CD4-positive, alpha-beta T cell (primary cell): ENCODE measurements at regions not wholly inside any gene's neighbourhood (a gene's known extent, or its start where the extent isn't known, plus 50 kb on each side); places are given as distances from the start of the nearest gene placed in this dataset.

ENCODE experiments used
- ATAC-seq: fragments of 200-7000 bp; cut with Tn5 transposase; one replicate; pipeline ENCODE4 v1.10.0; 2022; ENCODE audit warnings: mild to moderate bottlenecking; ENCODE audit not compliant: poor library complexity
- CTCF ChIA-PET: fragments of 350-600 bp; sonication (Branson Sonifier 250); formaldehyde crosslinking; loops from one replicate; lab custom pipeline; 2021; ENCODE audit warnings: antibody characterized with exemption, inconsistent platforms; lab: Charles Lee
- POLR2A ChIA-PET: fragments of 350-600 bp; sonication (Branson Sonifier 250); formaldehyde crosslinking; loops from one replicate; lab custom pipeline; 2021; ENCODE audit warnings: antibody characterized with exemption, inconsistent platforms; lab: Charles Lee
- DNase-seq, 14 experiments: peaks; one replicate each; pipeline ENCODE4 v3.0.0-alpha.2; 2013 to 2020; ENCODE audit warnings: mixed read lengths in 2 of 14
- H3K27ac ChIP-seq, 2 donors: one replicate each; pipeline versions ENCODE4 v1.5.1 to v1.7.0; 2013; ENCODE audit warnings: low read length in 2 of 2, low read depth in 1 of 2, mild to moderate bottlenecking in 1 of 2
- H3K27me3 ChIP-seq, 2 experiments: 1 replicate in 1 of 2; 2 replicates in 1 of 2; pipeline versions ENCODE4 v1.6.1 to v1.7.0; 2013; ENCODE audit warnings: low read length in 2 of 2, control low read depth in 1 of 2, mild to moderate bottlenecking in 1 of 2, moderate library complexity in 1 of 2; ENCODE audit not compliant: insufficient read depth in 2 of 2, control insufficient read depth in 1 of 2
- H3K36me3 ChIP-seq: one replicate; pipeline ENCODE4 v1.6.1; 2013; ENCODE audit warnings: low read length, control low read depth; ENCODE audit not compliant: insufficient read depth
- H3K4me1 ChIP-seq: one replicate; pipeline ENCODE4 v1.6.1; 2013; ENCODE audit warnings: low read length, control low read depth; ENCODE audit not compliant: insufficient read depth
- H3K4me3 ChIP-seq: one replicate; pipeline ENCODE4 v1.5.1; 2013; ENCODE audit warnings: mild to moderate bottlenecking, low read length, moderate library complexity
- H3K9me3 ChIP-seq, 2 experiments: 1 replicate in 1 of 2; 2 replicates in 1 of 2; pipeline versions ENCODE4 v1.6.1 to v1.7.0; 2013; ENCODE audit warnings: low read length in 2 of 2, mild to moderate bottlenecking in 2 of 2, control low read depth in 1 of 2, moderate library complexity in 1 of 2; ENCODE audit not compliant: control insufficient read depth in 1 of 2, insufficient read depth in 1 of 2
- H3K27ac Mint-ChIP-seq: one replicate; pipeline ENCODE4 v1.8.0; 2020; ENCODE audit warnings: mixed read lengths
- H3K27me3 Mint-ChIP-seq: one replicate; pipeline ENCODE4 v1.8.0; 2021; ENCODE audit warnings: mixed read lengths
- H3K36me3 Mint-ChIP-seq: one replicate; pipeline ENCODE4 v1.8.0; 2021; ENCODE audit warnings: low read depth, mixed read lengths
- H3K4me1 Mint-ChIP-seq: one replicate; pipeline ENCODE4 v1.8.0; 2021; ENCODE audit warnings: low read depth, mixed read lengths
- H3K4me3 Mint-ChIP-seq: one replicate; pipeline ENCODE4 v1.8.0; 2020; ENCODE audit warnings: mild to moderate bottlenecking, mixed read lengths
- H3K9me3 Mint-ChIP-seq: one replicate; pipeline ENCODE4 v1.8.0; 2020; ENCODE audit warnings: mixed read lengths
- intact Hi-C, 2 experiments: fragments of 100-400 bp; cut with DNase I in 1 of 2; cut with micrococcal nuclease in 1 of 2; formaldehyde crosslinking; loops; one replicate each; pipeline versions ENCODE4 v1.15.1 to v1.9.0; 2023 to 2025; cut with DNase I, micrococcal nuclease
- TF ChIP-seq, protein P1 (sequence below): fragments of 200-600 bp; IDR thresholded peaks from one replicate; pipeline ENCODE4 v1.8.0; 2022; ENCODE audit warnings: antibody characterized with exemption, mild to moderate bottlenecking

- no peaks in the 10 kb centered on the region for H3K36me3 Mint-ChIP-seq
- CTCF ChIA-PET = no interaction called here
- peaks cover 0 to 4% of the 10 kb centered on the region in 2 experiments for H3K9me3 ChIP-seq
Observed at GRCh38 chr4:45765521-45765920, 358.3 kb downstream of the GABRG1 start.

GRCh38 chr4:45751877-45752530 is 371.9 kb downstream of the GABRG1 start:
- TF ChIP-seq, protein P1, sequence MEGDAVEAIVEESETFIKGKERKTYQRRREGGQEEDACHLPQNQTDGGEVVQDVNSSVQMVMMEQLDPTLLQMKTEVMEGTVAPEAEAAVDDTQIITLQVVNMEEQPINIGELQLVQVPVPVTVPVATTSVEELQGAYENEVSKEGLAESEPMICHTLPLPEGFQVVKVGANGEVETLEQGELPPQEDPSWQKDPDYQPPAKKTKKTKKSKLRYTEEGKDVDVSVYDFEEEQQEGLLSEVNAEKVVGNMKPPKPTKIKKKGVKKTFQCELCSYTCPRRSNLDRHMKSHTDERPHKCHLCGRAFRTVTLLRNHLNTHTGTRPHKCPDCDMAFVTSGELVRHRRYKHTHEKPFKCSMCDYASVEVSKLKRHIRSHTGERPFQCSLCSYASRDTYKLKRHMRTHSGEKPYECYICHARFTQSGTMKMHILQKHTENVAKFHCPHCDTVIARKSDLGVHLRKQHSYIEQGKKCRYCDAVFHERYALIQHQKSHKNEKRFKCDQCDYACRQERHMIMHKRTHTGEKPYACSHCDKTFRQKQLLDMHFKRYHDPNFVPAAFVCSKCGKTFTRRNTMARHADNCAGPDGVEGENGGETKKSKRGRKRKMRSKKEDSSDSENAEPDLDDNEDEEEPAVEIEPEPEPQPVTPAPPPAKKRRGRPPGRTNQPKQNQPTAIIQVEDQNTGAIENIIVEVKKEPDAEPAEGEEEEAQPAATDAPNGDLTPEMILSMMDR = no peak

More at GRCh38 chr4:45765521-45765920, 358.3 kb downstream of the GABRG1 start:
- TF ChIP-seq, protein P1 = no peak
- no peak for DNase-seq
- Mint-ChIP-seq H3K4me3 (no peak overlapping the region), H3K9me3 (peaks cover 10% of the 10 kb centered on the region), H3K4me1 (no peaks in the 10 kb centered on the region), H3K27me3 (no peaks in the 10 kb centered on the region), H3K27ac (no peak overlapping the region)
- no peaks in the 10 kb centered on the region for H3K27me3 ChIP-seq
- no peaks in the 10 kb centered on the region for H3K36me3 ChIP-seq
- POLR2A ChIA-PET = no interaction called here
- no peaks in the 10 kb centered on the region for H3K4me1 ChIP-seq
- no peak for ATAC-seq
- H3K27ac ChIP-seq = no peak overlapping the region
- intact Hi-C loops = no loop called here
- H3K4me3 ChIP-seq = no peak overlapping the region

GRCh38 chr4:45750721-45751120 is 373.1 kb downstream of the GABRG1 start:
- POLR2A ChIA-PET = no interaction called here
- Histone ChIP-seq H3K27ac (no peak overlapping the region), H3K36me3 (no peaks in the 10 kb centered on the region), H3K4me3 (no peak overlapping the region), H3K4me1 (no peaks in the 10 kb centered on the region), H3K9me3 (peaks cover 0 to 4% of the 10 kb centered on the region in 2 experiments), H3K27me3 (no peaks in the 10 kb centered on the region)
- intact Hi-C loops = no loop called here
- H3K27me3 Mint-ChIP-seq = no peaks in the 10 kb centered on the region
- H3K4me3 Mint-ChIP-seq = no peak overlapping the region
- no peaks in the 10 kb centered on the region for H3K4me1 Mint-ChIP-seq
- TF ChIP-seq, protein P1 = no peak
- CTCF ChIA-PET = no interaction called here
- H3K27ac Mint-ChIP-seq = no peak overlapping the region
- ATAC-seq (no peak), DNase-seq (no peak)
- no peaks in the 10 kb centered on the region for H3K36me3 Mint-ChIP-seq
- H3K9me3 Mint-ChIP-seq = no peaks in the 10 kb centered on the region

More at GRCh38 chr4:45751877-45752530, 371.9 kb downstream of the GABRG1 start:
- Histone ChIP-seq H3K4me3 (no peak overlapping the region), H3K9me3 (peaks cover under 1 to 4% of the 10 kb centered on the region in 2 experiments), H3K27ac (no peak overlapping the region), H3K36me3 (no peaks in the 10 kb centered on the region), H3K27me3 (no peaks in the 10 kb centered on the region), H3K4me1 (no peaks in the 10 kb centered on the region)
- ChIA-PET POLR2A (no interaction called here), CTCF (no interaction called here)
- Mint-ChIP-seq H3K4me3 (no peak overlapping the region), H3K36me3 (no peaks in the 10 kb centered on the region), H3K27me3 (no peaks in the 10 kb centered on the region), H3K27ac (no peak overlapping the region), H3K4me1 (no peaks in the 10 kb centered on the region), H3K9me3 (no peaks in the 10 kb centered on the region)
- DNase-seq (no peak), ATAC-seq (no peak)
- intact Hi-C loops = no loop called here
